H1 (cell line): ENCODE measurements at regions not wholly inside any gene's neighbourhood (a gene's known extent, or its start where the extent isn't known, plus 50 kb on each side); places are given as distances from the start of the nearest gene placed in this dataset.

ENCODE experiments used
- KDM4A ChIP-seq: IDR thresholded peaks from one replicate; pipeline ENCODE4 v1.7.1; 2012; ENCODE audit warnings: low read depth, mild to moderate bottlenecking, moderate library complexity, low read length, inconsistent platforms; ENCODE audit not compliant: severe bottlenecking
- PHF8 ChIP-seq: fragments of 200-600 bp; sonication (generic); conservative IDR thresholded peaks from 2 replicates; pipeline ENCODE4 v1.7.1; 2012; ENCODE audit warnings: low read depth, mild to moderate bottlenecking, inconsistent platforms, low read length, moderate library complexity
- SP1 ChIP-seq: IDR thresholded peaks from 2 replicates; pipeline ENCODE4 v1.6.1; 2011; ENCODE audit warnings: low read depth, low read length
- TCF12 ChIP-seq: IDR thresholded peaks from 2 replicates; pipeline ENCODE4 v1.6.1; 2011; ENCODE audit warnings: low read depth, mild to moderate bottlenecking, low read length
- TEAD4 ChIP-seq: IDR thresholded peaks from 2 replicates; pipeline ENCODE4 v1.6.1; 2012; ENCODE audit warnings: low read depth, low read length, inconsistent platforms, mixed read lengths
- TF ChIP-seq, protein P1 (sequence below): fragments of 300-600 bp; sonication (generic); IDR thresholded peaks from 2 replicates; pipeline ENCODE4 v1.7.1; 2012; ENCODE audit warnings: low read length, moderate library complexity, mild to moderate bottlenecking, inconsistent platforms; ENCODE audit not compliant: insufficient replicate concordance

DNA sequence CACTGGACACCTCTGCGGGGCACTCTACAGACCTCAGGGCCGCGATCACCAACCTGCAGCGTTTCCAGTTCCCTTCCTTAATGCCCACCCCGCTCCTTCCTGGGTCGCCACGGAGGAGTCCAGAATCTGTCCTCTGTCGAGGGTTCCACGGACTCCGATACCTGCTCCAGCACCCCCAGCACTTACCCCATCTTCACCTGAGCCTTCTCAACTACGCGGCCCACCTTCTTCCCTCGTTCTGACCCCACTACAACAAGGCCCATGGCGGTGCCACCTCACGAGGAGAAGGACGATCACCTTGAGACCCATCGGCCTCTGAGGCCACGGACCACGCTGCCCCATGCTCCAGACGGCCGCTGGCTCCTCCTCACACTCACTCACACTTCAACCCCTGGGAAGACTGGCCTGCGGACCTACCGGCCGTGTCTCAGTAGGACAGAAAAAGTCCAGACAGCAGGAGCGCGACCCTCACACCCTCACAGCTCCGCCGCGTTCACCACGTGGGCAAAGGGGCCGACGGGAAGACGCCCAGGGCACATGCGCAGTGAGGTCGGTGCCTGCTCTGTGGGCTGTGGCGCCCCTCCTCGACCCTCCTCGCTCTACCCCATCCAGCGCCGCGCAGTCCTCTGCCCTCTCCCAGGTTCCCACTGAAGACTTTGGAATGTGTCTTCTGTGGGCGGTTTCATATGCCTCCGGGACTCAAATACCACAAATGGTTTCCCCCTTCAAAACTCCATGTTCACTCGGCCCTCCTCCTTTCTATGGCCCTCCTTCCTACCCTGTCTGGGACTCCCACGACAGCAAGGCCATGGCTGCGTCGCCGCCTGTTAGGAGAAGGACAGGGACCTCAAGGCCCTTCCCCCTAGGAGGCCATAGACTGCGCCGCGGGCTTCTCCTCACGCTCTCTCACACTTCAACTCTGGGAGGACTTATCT, 193.9 kb upstream of the PHF14 start (continued):
- TF ChIP-seq, protein P1, sequence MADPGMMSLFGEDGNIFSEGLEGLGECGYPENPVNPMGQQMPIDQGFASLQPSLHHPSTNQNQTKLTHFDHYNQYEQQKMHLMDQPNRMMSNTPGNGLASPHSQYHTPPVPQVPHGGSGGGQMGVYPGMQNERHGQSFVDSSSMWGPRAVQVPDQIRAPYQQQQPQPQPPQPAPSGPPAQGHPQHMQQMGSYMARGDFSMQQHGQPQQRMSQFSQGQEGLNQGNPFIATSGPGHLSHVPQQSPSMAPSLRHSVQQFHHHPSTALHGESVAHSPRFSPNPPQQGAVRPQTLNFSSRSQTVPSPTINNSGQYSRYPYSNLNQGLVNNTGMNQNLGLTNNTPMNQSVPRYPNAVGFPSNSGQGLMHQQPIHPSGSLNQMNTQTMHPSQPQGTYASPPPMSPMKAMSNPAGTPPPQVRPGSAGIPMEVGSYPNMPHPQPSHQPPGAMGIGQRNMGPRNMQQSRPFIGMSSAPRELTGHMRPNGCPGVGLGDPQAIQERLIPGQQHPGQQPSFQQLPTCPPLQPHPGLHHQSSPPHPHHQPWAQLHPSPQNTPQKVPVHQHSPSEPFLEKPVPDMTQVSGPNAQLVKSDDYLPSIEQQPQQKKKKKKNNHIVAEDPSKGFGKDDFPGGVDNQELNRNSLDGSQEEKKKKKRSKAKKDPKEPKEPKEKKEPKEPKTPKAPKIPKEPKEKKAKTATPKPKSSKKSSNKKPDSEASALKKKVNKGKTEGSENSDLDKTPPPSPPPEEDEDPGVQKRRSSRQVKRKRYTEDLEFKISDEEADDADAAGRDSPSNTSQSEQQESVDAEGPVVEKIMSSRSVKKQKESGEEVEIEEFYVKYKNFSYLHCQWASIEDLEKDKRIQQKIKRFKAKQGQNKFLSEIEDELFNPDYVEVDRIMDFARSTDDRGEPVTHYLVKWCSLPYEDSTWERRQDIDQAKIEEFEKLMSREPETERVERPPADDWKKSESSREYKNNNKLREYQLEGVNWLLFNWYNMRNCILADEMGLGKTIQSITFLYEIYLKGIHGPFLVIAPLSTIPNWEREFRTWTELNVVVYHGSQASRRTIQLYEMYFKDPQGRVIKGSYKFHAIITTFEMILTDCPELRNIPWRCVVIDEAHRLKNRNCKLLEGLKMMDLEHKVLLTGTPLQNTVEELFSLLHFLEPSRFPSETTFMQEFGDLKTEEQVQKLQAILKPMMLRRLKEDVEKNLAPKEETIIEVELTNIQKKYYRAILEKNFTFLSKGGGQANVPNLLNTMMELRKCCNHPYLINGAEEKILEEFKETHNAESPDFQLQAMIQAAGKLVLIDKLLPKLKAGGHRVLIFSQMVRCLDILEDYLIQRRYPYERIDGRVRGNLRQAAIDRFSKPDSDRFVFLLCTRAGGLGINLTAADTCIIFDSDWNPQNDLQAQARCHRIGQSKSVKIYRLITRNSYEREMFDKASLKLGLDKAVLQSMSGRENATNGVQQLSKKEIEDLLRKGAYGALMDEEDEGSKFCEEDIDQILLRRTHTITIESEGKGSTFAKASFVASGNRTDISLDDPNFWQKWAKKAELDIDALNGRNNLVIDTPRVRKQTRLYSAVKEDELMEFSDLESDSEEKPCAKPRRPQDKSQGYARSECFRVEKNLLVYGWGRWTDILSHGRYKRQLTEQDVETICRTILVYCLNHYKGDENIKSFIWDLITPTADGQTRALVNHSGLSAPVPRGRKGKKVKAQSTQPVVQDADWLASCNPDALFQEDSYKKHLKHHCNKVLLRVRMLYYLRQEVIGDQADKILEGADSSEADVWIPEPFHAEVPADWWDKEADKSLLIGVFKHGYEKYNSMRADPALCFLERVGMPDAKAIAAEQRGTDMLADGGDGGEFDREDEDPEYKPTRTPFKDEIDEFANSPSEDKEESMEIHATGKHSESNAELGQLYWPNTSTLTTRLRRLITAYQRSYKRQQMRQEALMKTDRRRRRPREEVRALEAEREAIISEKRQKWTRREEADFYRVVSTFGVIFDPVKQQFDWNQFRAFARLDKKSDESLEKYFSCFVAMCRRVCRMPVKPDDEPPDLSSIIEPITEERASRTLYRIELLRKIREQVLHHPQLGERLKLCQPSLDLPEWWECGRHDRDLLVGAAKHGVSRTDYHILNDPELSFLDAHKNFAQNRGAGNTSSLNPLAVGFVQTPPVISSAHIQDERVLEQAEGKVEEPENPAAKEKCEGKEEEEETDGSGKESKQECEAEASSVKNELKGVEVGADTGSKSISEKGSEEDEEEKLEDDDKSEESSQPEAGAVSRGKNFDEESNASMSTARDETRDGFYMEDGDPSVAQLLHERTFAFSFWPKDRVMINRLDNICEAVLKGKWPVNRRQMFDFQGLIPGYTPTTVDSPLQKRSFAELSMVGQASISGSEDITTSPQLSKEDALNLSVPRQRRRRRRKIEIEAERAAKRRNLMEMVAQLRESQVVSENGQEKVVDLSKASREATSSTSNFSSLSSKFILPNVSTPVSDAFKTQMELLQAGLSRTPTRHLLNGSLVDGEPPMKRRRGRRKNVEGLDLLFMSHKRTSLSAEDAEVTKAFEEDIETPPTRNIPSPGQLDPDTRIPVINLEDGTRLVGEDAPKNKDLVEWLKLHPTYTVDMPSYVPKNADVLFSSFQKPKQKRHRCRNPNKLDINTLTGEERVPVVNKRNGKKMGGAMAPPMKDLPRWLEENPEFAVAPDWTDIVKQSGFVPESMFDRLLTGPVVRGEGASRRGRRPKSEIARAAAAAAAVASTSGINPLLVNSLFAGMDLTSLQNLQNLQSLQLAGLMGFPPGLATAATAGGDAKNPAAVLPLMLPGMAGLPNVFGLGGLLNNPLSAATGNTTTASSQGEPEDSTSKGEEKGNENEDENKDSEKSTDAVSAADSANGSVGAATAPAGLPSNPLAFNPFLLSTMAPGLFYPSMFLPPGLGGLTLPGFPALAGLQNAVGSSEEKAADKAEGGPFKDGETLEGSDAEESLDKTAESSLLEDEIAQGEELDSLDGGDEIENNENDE = no peak
- TF ChIP-seq PHF8 = no peak
- TF ChIP-seq TEAD4 = no peak
- no peak for TF ChIP-seq SP1
- no peak for TF ChIP-seq KDM4A
- TF ChIP-seq TCF12 = no peak
